K562 (cell line): ENCODE measurements at regions not wholly inside any gene's neighbourhood (a gene's known extent, or its start where the extent isn't known, plus 50 kb on each side); places are given as distances from the start of the nearest gene placed in this dataset.

Experiments used
- ATF3 ChIP-seq, 2 experiments: fragments of 450-650 bp in 1 of 2; sonication (generic) in 1 of 2; formaldehyde crosslinking in 1 of 2; IDR thresholded peaks in 1 of 2; conservative IDR thresholded peaks in 1 of 2; 2 replicates each; pipeline versions ENCODE4 v1.6.1 to v1.8.1; 2016 to 2023; ENCODE audit warnings: mild to moderate bottlenecking in 2 of 2, moderate library complexity in 2 of 2, inconsistent platforms in 1 of 2, missing genetic modification reagents in 1 of 2
- CGGBP1 ChIP-seq: fragments of 250-450 bp; sonication (Bioruptor Pico); IDR thresholded peaks from 2 replicates; pipeline ENCODE4 v1.9.0; 2021; ENCODE audit warnings: mild to moderate bottlenecking
- HDAC2 ChIP-seq: fragments of 450-650 bp; IDR thresholded peaks from 2 replicates; pipeline ENCODE4 v1.6.1; 2016; ENCODE audit warnings: mild to moderate bottlenecking
- JUND ChIP-seq, 2 experiments: IDR thresholded peaks; 2 replicates in 1 of 2; 3 replicates in 1 of 2; pipeline ENCODE4 v1.6.1; 2011; ENCODE audit warnings: borderline replicate concordance in 2 of 2, low read depth in 2 of 2, low read length in 2 of 2, improper control_type of control experiment in 1 of 2, missing biosample characterization in 1 of 2, missing genetic modification characterization in 1 of 2, missing genetic modification reagents in 1 of 2
- TAF1 ChIP-seq: IDR thresholded peaks from 2 replicates; pipeline ENCODE4 v1.6.1; 2011; ENCODE audit warnings: mild to moderate bottlenecking, low read length, moderate library complexity; ENCODE audit not compliant: insufficient read depth, control insufficient read depth, severe bottlenecking; ENCODE audit errors: extremely low read depth
- TEAD2 ChIP-seq: fragments of 450-650 bp; IDR thresholded peaks from 2 replicates; pipeline ENCODE4 v1.6.1; 2016; ENCODE audit warnings: missing genetic modification characterization, control low read depth, missing compliant biosample characterization
- XRCC4 ChIP-seq: IDR thresholded peaks from one replicate; pipeline ENCODE4 v1.6.1; 2011; ENCODE audit not compliant: insufficient read depth, insufficient read length; ENCODE audit errors: extremely low read depth
- YY1 ChIP-seq, 3 experiments: IDR thresholded peaks; 2 replicates each; pipeline ENCODE4 v1.6.1; 2011; ENCODE audit warnings: low read length in 2 of 3, mild to moderate bottlenecking in 2 of 3, moderate library complexity in 2 of 3, borderline replicate concordance in 1 of 3, control low read depth in 1 of 3, low read depth in 1 of 3; ENCODE audit not compliant: insufficient read depth in 3 of 3, insufficient replicate concordance in 2 of 3, control insufficient read depth in 1 of 3, insufficient read length in 1 of 3; ENCODE audit errors: extremely low read depth in 1 of 3
- ZFP36 ChIP-seq: fragments of 150-350 bp; IDR thresholded peaks from 2 replicates; pipeline ENCODE4 v1.6.1; 2018; ENCODE audit warnings: low read length, low read depth; ENCODE audit not compliant: partially characterized antibody

- no peak for TF ChIP-seq CGGBP1
- no peak for TF ChIP-seq YY1 (IDR thresholded peaks at IDR 0.05; ENCODE audit: borderline replicate concordance in 1 of 3, control insufficient read depth in 1 of 3, extremely low read depth in 1 of 3, insufficient read depth in 3 of 3, insufficient read length in 1 of 3, insufficient replicate concordance in 2 of 3, low read depth in 1 of 3, low read length in 2 of 3)
- TF ChIP-seq JUND (IDR thresholded peaks at IDR 0.05; ENCODE audit: borderline replicate concordance, low read depth, low read length): no peak
- no peak for TF ChIP-seq JUND (tag; IDR thresholded peaks at IDR 0.05; ENCODE audit: borderline replicate concordance, low read depth, low read length)
- TF ChIP-seq XRCC4: no peak
- no peak for TF ChIP-seq ZFP36
- no peak for TF ChIP-seq TEAD2 (tag)
- TF ChIP-seq ATF3 (IDR thresholded peaks at IDR 0.05): no peak
- no peak for TF ChIP-seq ATF3 (CRISPR knock-in tag; conservative IDR thresholded peaks at IDR 0.05)
- no peak for TF ChIP-seq HDAC2
- no peak for TF ChIP-seq TAF1
Observed at GRCh38 chr20:57918551-57918950, 208.7 kb upstream of the PMEPA1 start.
